OCI-LY7 (cell line): ENCODE measurements at regions not wholly inside any gene's neighbourhood (a gene's known extent, or its start where the extent isn't known, plus 50 kb on each side); places are given as distances from the start of the nearest gene placed in this dataset.

Source experiments
- CTCF ChIP-seq: fragments of 200-600 bp; sonication (generic); conservative IDR thresholded peaks from 2 replicates; pipeline ENCODE4 v1.5.1; 2014; ENCODE audit warnings: mild to moderate bottlenecking, antibody characterized with exemption, low read length, moderate library complexity, mixed read lengths
- EZH2phosphoT487 ChIP-seq: fragments of 200-600 bp; sonication (generic); IDR thresholded peaks from 2 replicates; pipeline ENCODE4 v1.6.1; 2018; ENCODE audit warnings: low read depth, borderline replicate concordance, mild to moderate bottlenecking, mixed run types, antibody characterized with exemption, low read length, moderate library complexity, mixed read lengths

DNA sequence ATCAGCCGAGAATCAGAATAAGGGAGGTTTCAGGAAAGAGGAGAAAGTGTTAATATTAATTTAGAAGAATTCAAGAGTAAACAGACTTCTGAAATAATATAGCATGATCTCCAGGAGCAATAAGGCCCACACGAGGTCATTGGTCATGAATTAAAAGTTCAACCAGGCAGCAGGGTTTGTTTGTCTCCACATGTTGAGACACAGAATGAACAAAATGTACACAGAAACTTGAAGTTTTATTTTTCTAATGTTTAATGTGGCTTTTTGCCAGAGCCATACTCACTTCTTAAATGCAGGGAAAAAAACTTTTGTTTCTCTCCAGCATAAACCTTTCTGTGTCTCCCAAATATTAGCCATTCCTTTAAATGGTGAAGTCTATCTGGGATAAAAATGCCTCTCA lies 504.5 kb downstream of the HDGFL1 start:
- TF ChIP-seq CTCF (no peak), EZH2phosphoT487 (no peak)
